Peyer's patch (tissue), 4 donors: ENCODE measurements at regions not wholly inside any gene's neighbourhood (a gene's known extent, or its start where the extent isn't known, plus 50 kb on each side); places are given as distances from the start of the nearest gene placed in this dataset.

Source experiments
- CTCF ChIP-seq, 6 experiments: fragments of 450-650 bp in 4 of 6; fragments of 200-600 bp in 2 of 6; sonication (generic) in 1 of 6; IDR thresholded peaks; one replicate each; pipeline ENCODE4 v1.5.1; 2017 to 2019; ENCODE audit warnings: antibody characterized with exemption in 6 of 6, mild to moderate bottlenecking in 3 of 6, moderate library complexity in 1 of 6
- POLR2A ChIP-seq, 2 donors: fragments of 450-650 bp; IDR thresholded peaks; one replicate each; pipeline ENCODE4 v1.5.1; 2017; ENCODE audit warnings: antibody characterized with exemption in 2 of 2, mild to moderate bottlenecking in 2 of 2, moderate library complexity in 2 of 2

DNA sequence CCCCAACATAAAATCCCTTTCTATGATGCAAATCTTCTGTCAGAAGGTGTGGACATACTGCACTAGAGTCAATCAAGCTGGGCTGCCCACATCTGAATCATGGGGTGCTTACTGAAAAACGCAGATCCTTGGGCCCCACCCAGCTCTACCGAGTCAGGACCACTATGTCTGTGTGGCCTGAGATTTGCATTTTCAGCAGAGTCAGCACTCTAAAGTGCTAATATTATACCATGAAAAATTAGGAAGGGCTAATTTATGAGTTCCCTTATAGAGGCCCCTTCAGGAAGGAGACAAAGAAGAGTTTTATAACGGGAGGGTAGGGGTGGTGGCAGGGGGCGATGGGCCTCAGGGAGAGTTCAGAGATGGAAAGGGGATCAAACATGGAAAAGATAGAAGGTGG, 163.3 kb upstream of the NABP1 start:
- TF ChIP-seq POLR2A (IDR thresholded peaks at IDR 0.05) (no peak), CTCF (IDR thresholded peaks at IDR 0.05) (no peak)
